ENCODE measurements at regions not wholly inside any gene's neighbourhood (a gene's known extent, or its start where the extent isn't known, plus 50 kb on each side); places are given as distances from the start of the nearest gene placed in this dataset.

GRCh38 chr2:173854141-173854540 lies 111.0 kb downstream of the SP3 start:
- TF ChIP-seq, protein P1, sequence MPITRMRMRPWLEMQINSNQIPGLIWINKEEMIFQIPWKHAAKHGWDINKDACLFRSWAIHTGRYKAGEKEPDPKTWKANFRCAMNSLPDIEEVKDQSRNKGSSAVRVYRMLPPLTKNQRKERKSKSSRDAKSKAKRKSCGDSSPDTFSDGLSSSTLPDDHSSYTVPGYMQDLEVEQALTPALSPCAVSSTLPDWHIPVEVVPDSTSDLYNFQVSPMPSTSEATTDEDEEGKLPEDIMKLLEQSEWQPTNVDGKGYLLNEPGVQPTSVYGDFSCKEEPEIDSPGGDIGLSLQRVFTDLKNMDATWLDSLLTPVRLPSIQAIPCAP (CRISPR knock-in tag; IDR thresholded peaks at IDR 0.05), result no peak
- TF ChIP-seq CTCF (IDR thresholded peaks at IDR 0.05) (no peak), SOX15 (CRISPR knock-in tag; IDR thresholded peaks at IDR 0.05) (no peak)

Data from WTC11 (cell line).